H1 (cell line): ENCODE measurements at regions not wholly inside any gene's neighbourhood (a gene's known extent, or its start where the extent isn't known, plus 50 kb on each side); places are given as distances from the start of the nearest gene placed in this dataset.

Source experiments
- E2F6 ChIP-seq: IDR thresholded peaks from 2 replicates; pipeline ENCODE4 v1.6.1; 2012; ENCODE audit warnings: inconsistent platforms
- JUN ChIP-seq: IDR thresholded peaks from 2 replicates; pipeline ENCODE4 v1.6.1; 2011; ENCODE audit warnings: low read depth, mild to moderate bottlenecking, improper control_type of control experiment, low read length
- JUND ChIP-seq: IDR thresholded peaks from 2 replicates; pipeline ENCODE4 v1.6.1; 2011; ENCODE audit warnings: mild to moderate bottlenecking, improper control_type of control experiment, low read length
- SP1 ChIP-seq: IDR thresholded peaks from 2 replicates; pipeline ENCODE4 v1.6.1; 2011; ENCODE audit warnings: low read depth, low read length
- SP2 ChIP-seq: IDR thresholded peaks from 2 replicates; pipeline ENCODE4 v1.6.1; 2012; ENCODE audit warnings: mild to moderate bottlenecking, low read length, inconsistent platforms

- TF ChIP-seq JUN = no peak
- no peak for TF ChIP-seq JUND
- no peak for TF ChIP-seq E2F6
- no peak for TF ChIP-seq SP1
- TF ChIP-seq SP2 = no peak
Observed at GRCh38 chrX:42149765-42150164, 226.4 kb upstream of the CASK start (continued).
